GM19468 (cell line): ENCODE measurements at regions not wholly inside any gene's neighbourhood (a gene's known extent, or its start where the extent isn't known, plus 50 kb on each side); places are given as distances from the start of the nearest gene placed in this dataset.

Experiments
- ATAC-seq: cut with Tn5 transposase; IDR thresholded peaks from one replicate; pipeline ENCODE4 v1.9.1; 2021; ENCODE audit warnings: mild to moderate bottlenecking, moderate library complexity, moderate number of reproducible peaks; ENCODE audit not compliant: unreplicated experiment; ENCODE audit errors: extremely low read depth

- no peak for ATAC-seq
Measured at GRCh38 chr14:99040711-99041110, 231.3 kb downstream of the BCL11B start.

- no peak for ATAC-seq
Measured at GRCh38 chr14:99041141-99041819, 230.7 kb downstream of the BCL11B start.

GRCh38 chr14:99041820-99042174 lies 230.2 kb downstream of the BCL11B start:
- no peak for ATAC-seq

- no peak for ATAC-seq
Measured at GRCh38 chr14:99042381-99043266, 229.4 kb downstream of the BCL11B start.

GRCh38 chr14:99043267-99043615 lies 228.8 kb downstream of the BCL11B start:
- no peak for ATAC-seq

GRCh38 chr14:99043756-99044155 lies 228.2 kb downstream of the BCL11B start:
- ATAC-seq, result no peak

- ATAC-seq, result no peak
Measured at GRCh38 chr14:99047441-99048031, 224.5 kb downstream of the BCL11B start.

- no peak for ATAC-seq
Measured at GRCh38 chr14:99050309-99050708, 221.7 kb downstream of the BCL11B start.

- no peak for ATAC-seq
Measured at GRCh38 chr14:99052467-99052866, 219.5 kb downstream of the BCL11B start.

- ATAC-seq, result no peak
Measured at GRCh38 chr14:99055019-99055418, 217.0 kb downstream of the BCL11B start.

- no peak for ATAC-seq
Measured at GRCh38 chr14:99055816-99056215, 216.2 kb downstream of the BCL11B start.

GRCh38 chr14:99057576-99058083 lies 214.4 kb downstream of the BCL11B start:
- no peak for ATAC-seq

- ATAC-seq, result no peak
Measured at GRCh38 chr14:99058542-99058941, 213.5 kb downstream of the BCL11B start.

GRCh38 chr14:99062216-99062615 lies 209.8 kb downstream of the BCL11B start:
- ATAC-seq, result no peak

- ATAC-seq, result no peak
Measured at GRCh38 chr14:99062772-99063418, 209.1 kb downstream of the BCL11B start.

GRCh38 chr14:99063620-99064225 lies 208.3 kb downstream of the BCL11B start:
- ATAC-seq, result no peak

- no peak for ATAC-seq
Measured at GRCh38 chr14:99064262-99064954, 207.6 kb downstream of the BCL11B start.

- no peak for ATAC-seq
Measured at GRCh38 chr14:99065551-99065950, 206.4 kb downstream of the BCL11B start.

GRCh38 chr14:99066378-99066777 lies 205.6 kb downstream of the BCL11B start:
- ATAC-seq, result no peak
